ENCODE measurements at regions not wholly inside any gene's neighbourhood (a gene's known extent, or its start where the extent isn't known, plus 50 kb on each side); places are given as distances from the start of the nearest gene placed in this dataset.

- TF ChIP-seq CTCF (IDR thresholded peaks at IDR 0.05) (no peak), TEAD4 (IDR thresholded peaks at IDR 0.05; ENCODE audit: borderline replicate concordance, insufficient read depth) (no peak), RAD21 (IDR thresholded peaks at IDR 0.05; ENCODE audit: low read length) (no peak), SIN3A (IDR thresholded peaks at IDR 0.05; ENCODE audit: borderline replicate concordance, low read depth, low read length) (no peak), REST (IDR thresholded peaks at IDR 0.05; ENCODE audit: low read depth, low read length) (no peak), PBX3 (IDR thresholded peaks at IDR 0.05) (no peak), POLR2AphosphoS5 (IDR thresholded peaks at IDR 0.05; ENCODE audit: low read depth, low read length) (no peak)
- TF ChIP-seq, protein P1, sequence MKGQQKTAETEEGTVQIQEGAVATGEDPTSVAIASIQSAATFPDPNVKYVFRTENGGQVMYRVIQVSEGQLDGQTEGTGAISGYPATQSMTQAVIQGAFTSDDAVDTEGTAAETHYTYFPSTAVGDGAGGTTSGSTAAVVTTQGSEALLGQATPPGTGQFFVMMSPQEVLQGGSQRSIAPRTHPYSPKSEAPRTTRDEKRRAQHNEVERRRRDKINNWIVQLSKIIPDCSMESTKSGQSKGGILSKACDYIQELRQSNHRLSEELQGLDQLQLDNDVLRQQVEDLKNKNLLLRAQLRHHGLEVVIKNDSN (IDR thresholded peaks at IDR 0.05; ENCODE audit: borderline replicate concordance, low read depth) = no peak
Measured at GRCh38 chr2:33897741-33898140, 298.6 kb upstream of the FAM98A start.

Data from SK-N-SH (cell line).